Naive B cell (primary cell): ENCODE measurements at regions not wholly inside any gene's neighbourhood (a gene's known extent, or its start where the extent isn't known, plus 50 kb on each side); places are given as distances from the start of the nearest gene placed in this dataset.
"Not testable (repeated sequence)": the region's sequence is repeated elsewhere in the genome, so short reads cannot be mapped to it uniquely, and the experiment has no call there.

ENCODE experiments used
- ATAC-seq, 2 donors: fragments of 150-1000 bp; cut with Tn5 transposase; 2 replicates each; pipeline ENCODE4 v1.10.0; 2021; ENCODE audit warnings: low read depth in 2 of 2, mild to moderate bottlenecking in 2 of 2, moderate library complexity in 2 of 2
- DNase-seq: peaks from one replicate; pipeline ENCODE4 v3.0.0; 2022
- H3K27ac Mint-ChIP-seq, 6 donors: one replicate each; pipeline ENCODE4 v1.8.0; 2020 to 2022; ENCODE audit warnings: mild to moderate bottlenecking in 6 of 6, mixed read lengths in 6 of 6, moderate library complexity in 5 of 6, inconsistent platforms in 2 of 6
- H3K27me3 Mint-ChIP-seq, 3 donors: one replicate each; pipeline ENCODE4 v1.8.0; 2021 to 2022; ENCODE audit warnings: mixed read lengths in 3 of 3, mild to moderate bottlenecking in 1 of 3
- H3K36me3 Mint-ChIP-seq, 2 donors: one replicate each; pipeline ENCODE4 v1.8.0; 2020 to 2022; ENCODE audit warnings: mixed read lengths in 2 of 2, inconsistent platforms in 1 of 2, mild to moderate bottlenecking in 1 of 2
- H3K4me1 Mint-ChIP-seq, 3 donors: one replicate each; pipeline ENCODE4 v1.8.0; 2020 to 2022; ENCODE audit warnings: mixed read lengths in 3 of 3, inconsistent platforms in 1 of 3, mild to moderate bottlenecking in 1 of 3, moderate library complexity in 1 of 3
- H3K4me3 Mint-ChIP-seq, 8 donors: one replicate each; pipeline ENCODE4 v1.8.0; 2020 to 2022; ENCODE audit warnings: mild to moderate bottlenecking in 8 of 8, mixed read lengths in 8 of 8, moderate library complexity in 8 of 8, inconsistent platforms in 2 of 8
- H3K9me3 Mint-ChIP-seq, 7 donors: one replicate each; pipeline ENCODE4 v1.8.0; 2020 to 2022; ENCODE audit warnings: mixed read lengths in 7 of 7, mild to moderate bottlenecking in 5 of 7, inconsistent platforms in 2 of 7, moderate library complexity in 1 of 7

- H3K4me1 Mint-ChIP-seq, result no peaks in the 10 kb centered on the region
- H3K4me3 Mint-ChIP-seq, result no peak overlapping the region
- no peak overlapping the region for H3K27ac Mint-ChIP-seq
- ATAC-seq (no peak), DNase-seq (no peak)
- H3K36me3 Mint-ChIP-seq, result no peaks in the 10 kb centered on the region
- peaks cover 0 to 7% (median 0%) of the 10 kb centered on the region in 3 donors for H3K27me3 Mint-ChIP-seq
- peaks cover 0 to 9% (median 0%) of the 10 kb centered on the region in 7 donors for H3K9me3 Mint-ChIP-seq
Measured at GRCh38 chr20:12722091-12722490, 286.7 kb upstream of the SPTLC3 start.

GRCh38 chr20:12723811-12724210 lies 285.0 kb upstream of the SPTLC3 start:
- DNase-seq (no peak), ATAC-seq (no peak)
- Mint-ChIP-seq H3K27ac (no peak overlapping the region), H3K27me3 (peaks cover 0 to 7% (median 0%) of the 10 kb centered on the region in 3 donors), H3K4me3 (no peak overlapping the region), H3K36me3 (no peaks in the 10 kb centered on the region), H3K4me1 (no peaks in the 10 kb centered on the region), H3K9me3 (peaks cover 0 to 9% (median 0%) of the 10 kb centered on the region in 7 donors)

GRCh38 chr20:12728782-12729181 lies 280.0 kb upstream of the SPTLC3 start:
- Mint-ChIP-seq H3K4me3 (no peak overlapping the region), H3K9me3 (peaks cover 0 to 4% (median 1%) of the 10 kb centered on the region in 7 donors), H3K36me3 (no peaks in the 10 kb centered on the region), H3K4me1 (no peaks in the 10 kb centered on the region), H3K27me3 (peaks cover 0 to 7% (median 0%) of the 10 kb centered on the region in 3 donors), H3K27ac (no peak overlapping the region)
- ATAC-seq, result no peak
- DNase-seq, result no peak

- peaks cover 0 to 4% (median 0%) of the 10 kb centered on the region in 7 donors for H3K9me3 Mint-ChIP-seq
- no peak overlapping the region for H3K27ac Mint-ChIP-seq
- ATAC-seq (no peak), DNase-seq (no peak)
- peaks cover 0 to 1% (median 0%) of the 10 kb centered on the region in 3 donors for H3K27me3 Mint-ChIP-seq
- H3K36me3 Mint-ChIP-seq, result no peaks in the 10 kb centered on the region
- no peaks in the 10 kb centered on the region for H3K4me1 Mint-ChIP-seq
- no peak overlapping the region for H3K4me3 Mint-ChIP-seq
Measured at GRCh38 chr20:12729326-12729725, 279.4 kb upstream of the SPTLC3 start.

GRCh38 chr20:12733811-12734210 lies 275.0 kb upstream of the SPTLC3 start:
- no peak overlapping the region for H3K4me3 Mint-ChIP-seq
- no peaks in the 10 kb centered on the region for H3K36me3 Mint-ChIP-seq
- H3K4me1 Mint-ChIP-seq, result no peaks in the 10 kb centered on the region
- ATAC-seq (no peak), DNase-seq (no peak)
- no peak overlapping the region for H3K27ac Mint-ChIP-seq
- peaks cover 0 to 8% (median 4%) of the 10 kb centered on the region in 7 donors for H3K9me3 Mint-ChIP-seq
- no peaks in the 10 kb centered on the region for H3K27me3 Mint-ChIP-seq

GRCh38 chr20:12737497-12737896 lies 271.3 kb upstream of the SPTLC3 start:
- H3K9me3 Mint-ChIP-seq, result peaks cover 0 to 10% (median 4%) of the 10 kb centered on the region in 7 donors
- no peak for ATAC-seq
- H3K36me3 Mint-ChIP-seq, result no peaks in the 10 kb centered on the region
- DNase-seq, result no peak
- H3K27me3 Mint-ChIP-seq, result no peaks in the 10 kb centered on the region
- no peak overlapping the region for H3K4me3 Mint-ChIP-seq
- no peaks in the 10 kb centered on the region for H3K4me1 Mint-ChIP-seq
- no peak overlapping the region for H3K27ac Mint-ChIP-seq

GRCh38 chr20:12737900-12738299 lies 270.9 kb upstream of the SPTLC3 start:
- Mint-ChIP-seq H3K4me1 (no peaks in the 10 kb centered on the region), H3K9me3 (peaks cover 0 to 10% (median 4%) of the 10 kb centered on the region in 7 donors), H3K36me3 (no peaks in the 10 kb centered on the region), H3K27me3 (no peaks in the 10 kb centered on the region), H3K4me3 (no peak overlapping the region), H3K27ac (no peak overlapping the region)
- ATAC-seq (no peak), DNase-seq (no peak)

GRCh38 chr20:12740647-12741046 lies 268.1 kb upstream of the SPTLC3 start:
- Mint-ChIP-seq H3K36me3 (no peaks in the 10 kb centered on the region), H3K27ac (no peak overlapping the region)

GRCh38 chr20:12744037-12744436 lies 264.7 kb upstream of the SPTLC3 start:
- Mint-ChIP-seq H3K36me3 (no peaks in the 10 kb centered on the region), H3K4me1 (no peaks in the 10 kb centered on the region), H3K27me3 (peaks cover 0 to 5% (median 0%) of the 10 kb centered on the region in 3 donors), H3K4me3 (no peak overlapping the region), H3K27ac (no peak overlapping the region), H3K9me3 (peaks cover 0 to 4% (median 2%) of the 10 kb centered on the region in 7 donors)
- no peak for ATAC-seq
- DNase-seq, result no peak

More at GRCh38 chr20:12740647-12741046, 268.1 kb upstream of the SPTLC3 start:
- Mint-ChIP-seq H3K4me1 (no peaks in the 10 kb centered on the region), H3K4me3 (no peak overlapping the region), H3K27me3 (peaks cover 0 to 5% (median 0%) of the 10 kb centered on the region in 3 donors), H3K9me3 (peaks cover 0 to 10% (median 4%) of the 10 kb centered on the region in 7 donors)
- ATAC-seq (no peak), DNase-seq (no peak)

- Mint-ChIP-seq H3K4me1 (no peaks in the 10 kb centered on the region), H3K36me3 (no peaks in the 10 kb centered on the region), H3K27me3 (peaks cover 0 to 4% (median 0%) of the 10 kb centered on the region in 3 donors), H3K9me3 (peaks cover 0 to 4% (median 2%) of the 10 kb centered on the region in 7 donors), H3K27ac (no peak overlapping the region), H3K4me3 (no peak overlapping the region)
- no peak for DNase-seq
- no peak for ATAC-seq
Measured at GRCh38 chr20:12748359-12748994, 260.3 kb upstream of the SPTLC3 start.

- H3K36me3 Mint-ChIP-seq, result no peaks in the 10 kb centered on the region
- H3K9me3 Mint-ChIP-seq, result peaks cover 2 to 12% (median 3%) of the 10 kb centered on the region in 7 donors
- no peak overlapping the region for H3K4me3 Mint-ChIP-seq
- no peaks in the 10 kb centered on the region for H3K4me1 Mint-ChIP-seq
- DNase-seq (no peak), ATAC-seq (no peak)
- no peak overlapping the region for H3K27ac Mint-ChIP-seq
- H3K27me3 Mint-ChIP-seq, result no peaks in the 10 kb centered on the region
Measured at GRCh38 chr20:12750221-12750620, 258.6 kb upstream of the SPTLC3 start.

- H3K4me3 Mint-ChIP-seq, ATAC-seq, H3K4me1 Mint-ChIP-seq, H3K27ac Mint-ChIP-seq, H3K36me3 Mint-ChIP-seq, H3K27me3 Mint-ChIP-seq, DNase-seq: not testable (repeated sequence)
- H3K9me3 Mint-ChIP-seq, result peaks cover 0 to 22% (median 7%) of the 10 kb centered on the region in 7 donors
Measured at GRCh38 chr20:12752900-12753693, 255.7 kb upstream of the SPTLC3 start.

- not testable (repeated sequence) for H3K4me3 Mint-ChIP-seq
Measured at GRCh38 chr20:12753742-12754141, 255.0 kb upstream of the SPTLC3 start.

GRCh38 chr20:12759493-12759892 lies 249.3 kb upstream of the SPTLC3 start:
- DNase-seq, result not testable (repeated sequence)

More at GRCh38 chr20:12753742-12754141, 255.0 kb upstream of the SPTLC3 start:
- DNase-seq, H3K27ac Mint-ChIP-seq, H3K27me3 Mint-ChIP-seq, ATAC-seq, H3K36me3 Mint-ChIP-seq, H3K4me1 Mint-ChIP-seq: not testable (repeated sequence)
- H3K9me3 Mint-ChIP-seq, result peaks cover 0 to 22% (median 5%) of the 10 kb centered on the region in 7 donors

More at GRCh38 chr20:12759493-12759892, 249.3 kb upstream of the SPTLC3 start:
- H3K4me3 Mint-ChIP-seq, H3K4me1 Mint-ChIP-seq, H3K27me3 Mint-ChIP-seq, H3K36me3 Mint-ChIP-seq, H3K27ac Mint-ChIP-seq, ATAC-seq: not testable (repeated sequence)
- H3K9me3 Mint-ChIP-seq, result peaks cover 0 to 18% (median 5%) of the 10 kb centered on the region in 7 donors
